Left kidney (tissue), 1 donor: ENCODE measurements at regions not wholly inside any gene's neighbourhood (a gene's known extent, or its start where the extent isn't known, plus 50 kb on each side); places are given as distances from the start of the nearest gene placed in this dataset.

Experiments
- DNase-seq: peaks from one replicate; pipeline ENCODE4 v3.0.0-alpha.2; 2013

DNA sequence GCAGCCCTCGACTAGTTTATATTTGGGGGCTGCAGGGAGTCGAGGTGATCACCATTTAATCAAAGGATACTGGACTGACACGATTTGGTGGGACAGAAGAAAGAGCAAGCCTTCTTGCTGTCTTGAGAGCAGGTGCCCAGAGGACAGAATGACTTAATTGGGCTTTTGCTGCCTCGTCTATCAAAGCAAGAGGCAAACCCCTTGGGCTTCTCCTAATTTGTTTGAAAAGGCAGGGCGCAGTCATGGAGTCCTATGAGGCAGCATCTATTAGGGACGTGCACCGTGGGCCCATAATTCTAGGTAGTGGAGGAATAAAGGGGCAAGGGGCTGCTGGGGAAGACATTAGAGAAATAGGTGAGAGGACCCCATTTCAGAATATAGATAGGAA is 1411.3 kb downstream of the TBC1D22A start:
- DNase-seq: no peak

DNA sequence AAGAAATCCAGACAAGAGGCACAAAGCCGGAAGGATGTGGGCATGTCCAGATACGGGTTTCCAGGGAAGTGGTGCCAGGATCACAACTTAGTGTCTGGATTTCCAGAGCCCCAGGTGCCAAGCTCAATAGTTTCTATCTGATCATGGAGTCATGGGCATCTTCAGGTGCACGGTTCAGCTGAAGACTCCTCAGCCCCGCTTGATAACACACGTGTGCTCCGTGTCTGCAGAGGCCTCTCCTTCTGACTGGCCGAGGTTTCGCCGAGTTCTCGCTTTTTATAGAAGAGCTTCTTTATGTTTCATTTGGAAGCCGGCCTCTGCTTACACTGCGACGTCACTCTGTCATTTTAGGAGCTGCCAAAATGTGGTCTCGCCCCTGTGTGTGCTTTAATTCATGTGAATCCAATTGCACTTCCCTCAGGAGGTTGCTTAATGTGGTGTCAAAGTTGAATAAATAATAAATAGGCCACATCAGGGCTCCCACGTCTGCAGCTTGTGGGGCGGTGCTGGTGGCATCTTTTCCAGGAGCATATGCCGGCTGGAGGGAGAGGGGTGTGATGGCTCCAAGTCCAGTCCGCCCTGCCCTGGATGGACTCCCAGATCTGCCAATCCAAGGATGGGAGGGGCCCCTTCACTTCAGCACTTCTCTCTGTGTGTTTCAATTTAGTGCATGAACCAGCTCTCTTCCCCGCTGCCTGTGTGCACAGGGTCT is 1410.8 kb downstream of the TBC1D22A start:
- DNase-seq: no peak

DNA sequence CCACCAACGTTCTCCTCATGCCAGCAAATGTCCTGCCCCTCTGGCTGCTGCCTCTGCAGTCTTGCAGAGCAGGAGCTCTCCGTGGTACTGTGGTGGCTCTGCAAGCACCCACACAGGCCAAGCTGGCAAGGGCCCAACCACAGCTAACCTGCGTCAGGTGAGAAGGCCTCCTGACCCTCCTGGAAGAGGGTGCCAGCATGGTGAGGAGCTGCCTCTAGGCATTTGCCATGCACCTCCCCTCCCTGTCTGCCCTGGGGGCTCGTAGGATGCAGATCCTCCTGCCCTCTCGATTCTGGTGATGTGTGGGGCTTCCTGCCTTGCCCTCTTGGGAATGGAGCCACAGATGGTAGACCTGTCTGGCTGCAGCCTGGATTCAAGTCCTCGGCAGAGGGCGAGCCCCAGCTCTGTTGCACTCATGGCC is 1408.8 kb downstream of the TBC1D22A start:
- DNase-seq: no peak

GRCh38 chr22:48169227-48169626 is 1406.8 kb downstream of the TBC1D22A start:
- DNase-seq: no peak

GRCh38 chr22:48167238-48167637 is 1404.8 kb downstream of the TBC1D22A start:
- no peak for DNase-seq

DNA sequence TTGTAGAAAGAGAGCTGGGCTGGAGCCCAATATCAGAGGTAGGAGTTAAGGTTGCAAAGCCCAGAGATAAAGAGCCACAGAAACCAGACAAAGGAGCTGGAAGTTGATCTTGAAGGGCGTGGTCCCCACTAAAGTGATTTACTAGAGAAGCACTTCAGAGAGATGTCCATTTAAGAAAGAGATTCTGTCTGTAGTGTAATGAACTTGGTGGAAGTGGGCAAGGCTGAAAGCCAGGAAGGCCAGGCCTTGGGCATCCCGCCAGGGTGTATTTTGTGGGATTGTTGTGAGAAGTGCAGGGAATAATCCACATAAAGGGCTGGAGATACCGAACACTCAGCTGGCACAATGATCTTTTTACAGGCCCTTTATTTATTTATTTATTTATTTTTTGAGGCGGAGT is 1398.8 kb downstream of the TBC1D22A start:
- DNase-seq: no peak

DNA sequence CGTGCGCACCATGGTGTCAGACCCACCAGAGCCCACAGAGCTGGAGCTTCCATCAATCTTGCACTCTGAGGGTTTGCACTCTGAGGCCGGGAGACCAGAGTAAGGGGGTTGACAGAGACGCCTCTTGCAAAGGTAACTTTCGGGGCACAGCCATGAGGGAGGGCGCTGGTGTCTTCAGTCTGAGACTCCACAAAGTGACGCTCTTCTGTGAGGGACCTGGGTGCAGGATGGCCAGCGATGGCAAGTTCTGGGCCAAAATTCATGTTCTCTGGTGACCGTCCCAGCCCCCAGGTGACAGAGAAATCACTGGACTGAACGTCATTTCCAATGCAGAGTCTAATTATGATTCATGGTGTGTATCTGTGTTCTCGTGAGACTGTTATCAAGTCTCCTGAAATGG is 1395.2 kb downstream of the TBC1D22A start:
- DNase-seq: no peak

GRCh38 chr22:48156603-48157355 is 1394.3 kb downstream of the TBC1D22A start:
- DNase-seq: no peak

GRCh38 chr22:48155446-48155845 is 1393.0 kb downstream of the TBC1D22A start:
- DNase-seq: no peak

- no peak for DNase-seq
Measured at GRCh38 chr22:48154943-48155240, 1392.4 kb downstream of the TBC1D22A start.

DNA sequence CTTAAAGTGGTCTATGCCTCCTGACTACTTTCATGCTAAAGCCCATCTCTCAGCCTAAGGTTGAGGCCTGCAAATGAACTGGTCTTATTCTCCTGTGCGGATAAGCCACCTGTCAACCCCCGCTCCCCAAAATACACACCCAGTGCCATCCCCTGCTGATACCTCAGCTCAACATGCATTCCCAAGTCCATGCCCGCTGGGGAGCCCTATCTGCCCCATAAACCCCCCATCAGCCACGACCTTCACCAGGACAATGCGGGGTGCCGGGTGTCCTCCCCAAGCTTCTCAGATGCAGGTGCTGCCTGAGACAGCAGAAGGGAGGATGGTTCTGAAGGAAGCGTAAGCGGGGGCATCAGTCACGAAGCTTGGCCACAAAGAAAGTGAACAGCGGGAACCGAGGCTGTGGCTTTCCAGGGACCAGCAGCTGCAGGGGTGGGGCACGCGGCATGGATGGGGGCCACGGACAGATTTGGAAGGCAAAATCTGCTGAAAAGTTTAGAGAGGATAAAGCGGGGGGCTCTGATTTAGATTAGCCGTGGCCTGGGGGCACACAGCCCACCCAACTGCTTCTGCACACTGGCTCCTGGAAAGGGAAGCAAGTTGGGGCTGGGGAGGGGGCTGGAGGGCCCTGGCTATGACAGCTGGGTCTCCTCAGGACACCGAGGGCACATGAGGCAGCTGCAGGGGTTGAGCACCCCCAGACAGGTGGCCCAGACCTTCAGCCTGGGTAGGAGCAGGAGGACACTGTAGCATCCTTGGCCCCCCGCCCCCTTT is 1391.9 kb downstream of the TBC1D22A start:
- no peak for DNase-seq

GRCh38 chr22:48153726-48154125 is 1391.3 kb downstream of the TBC1D22A start:
- DNase-seq: no peak

DNA sequence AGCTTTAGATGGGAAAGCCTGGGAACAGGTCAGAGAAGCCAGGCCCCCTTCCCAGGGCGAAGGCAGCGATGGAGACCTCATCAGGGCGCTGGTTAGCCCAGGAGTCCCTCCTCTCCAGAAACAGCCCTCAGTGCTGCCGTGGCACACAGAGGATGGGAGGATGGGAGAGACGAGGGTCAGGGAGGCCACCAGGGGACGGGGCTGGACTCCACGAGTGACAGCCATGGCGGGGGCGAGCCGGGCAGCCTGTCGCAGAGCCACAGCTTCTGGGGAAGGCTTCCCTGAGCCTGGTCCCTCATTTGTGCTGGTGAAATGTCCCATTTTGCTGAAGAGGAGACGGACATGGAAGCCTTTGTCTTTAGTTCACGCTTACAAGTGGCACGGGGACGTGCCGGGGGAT is 1390.5 kb downstream of the TBC1D22A start:
- no peak for DNase-seq

GRCh38 chr22:48152164-48152775 is 1389.8 kb downstream of the TBC1D22A start:
- no peak for DNase-seq

DNA sequence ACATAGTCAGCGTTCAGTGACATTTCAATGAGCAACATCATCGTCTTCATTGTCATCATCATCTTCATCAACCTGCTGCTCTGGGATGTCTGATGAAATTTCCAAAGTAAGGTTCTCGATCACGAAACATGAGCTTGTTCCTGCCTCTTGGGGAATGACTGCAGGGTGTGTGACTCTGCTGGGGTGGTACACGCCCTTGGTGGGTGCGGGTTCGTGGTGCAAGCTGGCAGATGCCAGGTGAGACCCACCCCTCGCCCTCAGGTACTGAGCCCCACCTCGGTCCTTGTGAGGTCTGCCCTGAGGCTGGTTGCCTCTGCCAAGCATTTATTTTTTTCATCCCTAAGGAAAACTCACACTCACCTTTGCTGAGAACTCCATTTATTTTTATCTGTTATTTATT is 1389.2 kb downstream of the TBC1D22A start:
- DNase-seq: no peak

DNA sequence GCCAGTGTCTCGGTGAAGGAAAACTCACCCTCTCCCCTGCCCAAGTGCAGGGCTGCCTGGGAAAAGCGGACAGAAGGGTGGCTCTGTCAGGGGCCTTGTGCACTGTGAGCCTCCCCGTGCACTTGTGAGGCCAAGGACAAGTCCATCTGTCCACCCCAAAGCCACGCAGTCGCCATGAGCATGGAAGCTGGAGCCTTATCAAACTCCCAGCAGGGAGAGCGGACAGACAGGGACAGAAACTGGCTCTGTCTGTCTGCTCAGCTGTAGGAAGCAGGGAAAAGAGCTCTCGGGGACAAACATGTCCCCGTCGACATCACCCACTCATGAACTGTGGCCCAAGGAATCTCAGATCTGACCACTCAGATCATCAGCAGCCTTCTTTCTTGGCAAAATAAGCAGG is 1385.4 kb downstream of the TBC1D22A start:
- no peak for DNase-seq

GRCh38 chr22:48147404-48147803 is 1385.0 kb downstream of the TBC1D22A start:
- no peak for DNase-seq

GRCh38 chr22:48146426-48146825 is 1384.0 kb downstream of the TBC1D22A start:
- no peak for DNase-seq

- DNase-seq: no peak
Measured at GRCh38 chr22:48145738-48146137, 1383.3 kb downstream of the TBC1D22A start.

GRCh38 chr22:48144318-48144717 is 1381.9 kb downstream of the TBC1D22A start:
- DNase-seq: no peak

- peak; percentile 19 for DNase-seq
Measured at GRCh38 chr22:48143856-48144255, 1381.4 kb downstream of the TBC1D22A start.

- DNase-seq: no peak
Measured at GRCh38 chr22:48142388-48142787, 1379.9 kb downstream of the TBC1D22A start.

DNA sequence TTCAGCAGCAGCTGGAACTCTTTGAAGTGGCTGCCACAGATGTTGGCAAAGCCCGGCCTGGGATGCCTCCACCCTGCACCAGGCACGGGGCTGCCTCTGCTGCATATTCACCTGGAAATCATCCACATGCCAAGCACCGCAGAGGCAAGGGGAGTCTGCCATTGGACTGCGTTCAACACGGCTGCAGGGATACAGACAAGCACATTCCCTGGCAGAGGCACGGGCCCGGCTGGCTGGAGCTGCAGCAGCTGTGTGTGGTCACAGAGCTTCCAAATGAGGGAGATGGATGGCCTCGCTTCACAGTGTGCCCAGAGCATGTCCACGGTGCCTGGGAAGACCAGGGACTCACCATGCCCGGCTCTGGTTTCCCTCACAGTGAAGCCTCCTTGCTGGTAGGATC is 1378.9 kb downstream of the TBC1D22A start:
- DNase-seq: no peak
